HG02852 (cell line): ENCODE measurements at regions not wholly inside any gene's neighbourhood (a gene's known extent, or its start where the extent isn't known, plus 50 kb on each side); places are given as distances from the start of the nearest gene placed in this dataset.

ENCODE experiments used
- ATAC-seq: cut with Tn5 transposase; IDR thresholded peaks from one replicate; pipeline ENCODE4 v1.9.1; 2021; ENCODE audit warnings: mild to moderate bottlenecking, moderate library complexity; ENCODE audit not compliant: unreplicated experiment

DNA sequence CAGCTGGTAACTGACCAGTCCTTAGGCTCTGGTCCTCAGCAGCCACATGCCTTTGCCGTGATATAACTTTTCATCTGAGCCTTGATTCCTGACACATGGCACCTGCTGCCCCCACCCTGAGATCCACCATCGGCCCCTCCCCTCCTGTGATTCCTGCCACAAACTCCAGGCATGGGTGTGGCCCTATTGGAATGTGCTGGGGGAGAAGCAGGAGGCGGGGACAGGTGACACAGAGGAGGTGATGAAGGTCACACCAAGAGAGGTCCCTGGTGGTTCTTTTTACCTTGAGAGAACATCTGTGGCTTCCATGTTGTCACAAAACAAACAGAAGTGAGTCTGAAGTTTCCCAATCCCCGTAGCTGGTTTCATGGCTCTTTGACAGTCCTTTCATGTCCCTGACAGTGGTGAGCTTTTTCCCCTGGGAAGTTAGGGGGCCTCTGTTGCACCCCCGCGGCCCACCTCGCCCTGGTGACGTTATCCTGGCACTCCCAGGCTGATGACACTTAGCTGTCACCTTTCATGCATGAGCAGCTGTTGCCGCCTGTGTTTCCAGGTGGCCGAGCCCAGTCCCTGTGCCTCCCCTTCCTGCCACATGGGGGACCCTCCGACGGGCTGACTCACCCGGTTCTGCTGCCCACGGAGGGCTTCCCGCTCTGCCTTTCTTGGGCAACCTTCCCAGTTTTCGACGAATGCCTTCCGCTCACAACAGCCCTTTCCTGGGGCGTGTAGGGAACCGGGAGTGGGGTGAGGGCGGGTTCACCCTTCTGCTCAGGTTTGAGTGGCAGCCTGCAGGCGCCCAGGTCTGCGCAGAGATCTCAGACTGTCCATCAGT lies 66.3 kb upstream of the GLI2 start:
- no peak for ATAC-seq

DNA sequence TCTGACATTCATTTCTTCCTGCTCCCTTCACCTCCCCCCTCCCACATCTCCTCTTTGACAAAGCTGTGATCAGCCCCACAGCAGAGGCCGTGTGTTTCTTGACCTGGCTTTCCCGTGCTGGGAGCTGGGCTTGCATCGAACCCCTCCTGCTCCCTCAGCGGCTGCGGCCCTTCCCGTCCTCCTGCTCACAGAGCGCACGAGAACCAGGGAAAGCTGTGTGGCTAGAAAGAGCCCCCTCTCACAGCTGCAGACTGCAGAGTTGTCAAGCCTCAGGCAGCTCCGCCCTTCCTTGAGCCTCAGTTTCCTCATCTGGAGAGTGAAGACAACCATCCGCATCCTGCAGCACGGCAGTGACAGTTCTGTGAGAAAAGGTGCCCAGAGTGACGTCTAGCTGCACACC lies 65.7 kb upstream of the GLI2 start:
- ATAC-seq: no peak

DNA sequence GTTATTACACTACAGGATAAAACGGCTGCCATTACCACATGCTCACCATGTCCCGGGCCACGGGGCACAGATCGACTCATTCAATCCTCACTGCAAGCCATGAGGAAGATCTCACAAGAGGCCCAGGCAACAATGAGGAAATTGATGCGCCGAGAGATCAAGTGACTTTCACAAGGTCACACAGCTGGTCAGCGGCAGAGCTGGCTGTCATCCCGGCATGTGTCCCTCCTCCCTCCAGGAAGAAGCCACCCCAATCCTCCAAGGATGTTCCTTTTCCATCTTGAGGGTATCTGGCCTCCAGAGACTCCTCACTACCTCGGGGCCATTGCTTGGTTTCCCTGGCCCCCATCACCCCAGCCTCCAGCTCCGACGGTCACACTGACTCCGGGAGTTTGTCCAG lies 65.3 kb upstream of the GLI2 start:
- no peak for ATAC-seq

- no peak for ATAC-seq
Observed at GRCh38 chr2:120670771-120671480, 64.7 kb upstream of the GLI2 start.

DNA sequence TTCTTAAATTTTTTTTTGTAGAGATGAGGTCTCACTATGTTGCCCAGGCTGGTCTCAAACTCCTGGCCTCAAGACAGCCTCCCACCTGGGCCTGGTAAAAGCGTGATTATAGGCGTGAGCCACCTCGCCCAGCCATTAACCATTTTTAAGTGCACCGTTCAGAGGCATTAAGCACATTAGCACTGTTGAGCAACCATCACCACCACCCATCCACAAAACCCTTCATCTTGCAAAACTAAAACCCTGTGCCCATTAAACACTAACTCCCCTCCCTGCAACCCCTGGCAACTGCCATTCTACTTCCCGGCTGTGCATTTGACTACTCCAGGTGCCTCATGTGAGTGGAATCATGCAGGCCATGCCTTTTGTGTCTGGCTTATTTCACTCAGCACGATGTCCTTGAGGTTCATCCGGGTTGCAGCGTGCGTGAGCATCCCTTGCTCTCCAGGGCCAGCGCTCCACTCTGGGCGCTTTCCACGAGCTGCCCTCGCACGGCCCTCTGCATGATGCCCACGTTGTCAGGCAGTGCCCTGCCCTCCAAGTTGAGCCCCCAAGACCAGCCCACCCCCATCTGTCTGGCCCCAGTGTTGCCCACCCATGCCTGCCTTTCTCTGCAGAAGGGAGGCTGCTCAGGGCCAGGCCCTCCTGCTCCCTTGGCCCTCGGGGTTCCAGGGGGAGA lies 63.0 kb upstream of the GLI2 start:
- no peak for ATAC-seq

DNA sequence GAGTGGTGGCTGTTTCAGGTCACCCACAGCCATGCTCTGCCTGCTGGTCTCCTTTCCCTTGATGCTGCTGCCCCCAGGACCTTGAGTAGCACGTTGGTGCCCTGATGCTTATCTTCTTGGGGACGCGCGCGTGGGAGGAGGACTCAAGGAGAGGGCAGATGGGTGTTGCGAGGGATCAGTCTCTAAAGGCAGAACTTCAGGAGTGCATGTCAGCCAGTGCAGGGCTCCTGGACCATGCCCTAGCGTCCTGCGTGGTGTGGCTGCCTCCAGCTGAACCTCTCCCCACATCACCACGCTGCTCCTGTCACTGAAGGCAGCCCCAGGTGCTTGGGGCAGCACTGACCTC lies 62.5 kb upstream of the GLI2 start:
- ATAC-seq: no peak

DNA sequence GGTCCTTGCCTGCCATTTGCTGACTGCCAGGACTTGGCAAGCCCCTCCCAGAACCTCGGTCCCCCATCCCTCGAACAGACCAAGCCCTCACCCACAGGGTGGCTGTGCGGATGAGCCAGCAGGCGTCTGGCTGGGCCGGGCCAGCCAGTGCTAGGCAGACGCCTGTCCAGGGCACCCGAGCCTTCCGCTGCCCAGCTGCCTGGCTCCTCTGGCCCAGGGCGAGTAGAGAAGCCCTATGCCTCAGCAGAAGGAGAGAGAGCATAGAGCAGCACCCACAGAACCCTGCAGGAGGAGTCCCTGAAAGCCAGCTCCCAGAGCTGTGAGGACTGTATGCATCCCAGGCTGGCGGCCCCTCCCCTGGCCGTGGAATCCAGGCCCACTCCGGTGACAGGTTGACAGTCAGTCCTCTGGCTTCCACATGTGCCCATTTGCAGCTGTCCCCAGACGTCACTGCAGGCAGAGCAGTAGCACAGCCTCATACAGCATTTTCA lies 62.1 kb upstream of the GLI2 start:
- ATAC-seq: no peak

DNA sequence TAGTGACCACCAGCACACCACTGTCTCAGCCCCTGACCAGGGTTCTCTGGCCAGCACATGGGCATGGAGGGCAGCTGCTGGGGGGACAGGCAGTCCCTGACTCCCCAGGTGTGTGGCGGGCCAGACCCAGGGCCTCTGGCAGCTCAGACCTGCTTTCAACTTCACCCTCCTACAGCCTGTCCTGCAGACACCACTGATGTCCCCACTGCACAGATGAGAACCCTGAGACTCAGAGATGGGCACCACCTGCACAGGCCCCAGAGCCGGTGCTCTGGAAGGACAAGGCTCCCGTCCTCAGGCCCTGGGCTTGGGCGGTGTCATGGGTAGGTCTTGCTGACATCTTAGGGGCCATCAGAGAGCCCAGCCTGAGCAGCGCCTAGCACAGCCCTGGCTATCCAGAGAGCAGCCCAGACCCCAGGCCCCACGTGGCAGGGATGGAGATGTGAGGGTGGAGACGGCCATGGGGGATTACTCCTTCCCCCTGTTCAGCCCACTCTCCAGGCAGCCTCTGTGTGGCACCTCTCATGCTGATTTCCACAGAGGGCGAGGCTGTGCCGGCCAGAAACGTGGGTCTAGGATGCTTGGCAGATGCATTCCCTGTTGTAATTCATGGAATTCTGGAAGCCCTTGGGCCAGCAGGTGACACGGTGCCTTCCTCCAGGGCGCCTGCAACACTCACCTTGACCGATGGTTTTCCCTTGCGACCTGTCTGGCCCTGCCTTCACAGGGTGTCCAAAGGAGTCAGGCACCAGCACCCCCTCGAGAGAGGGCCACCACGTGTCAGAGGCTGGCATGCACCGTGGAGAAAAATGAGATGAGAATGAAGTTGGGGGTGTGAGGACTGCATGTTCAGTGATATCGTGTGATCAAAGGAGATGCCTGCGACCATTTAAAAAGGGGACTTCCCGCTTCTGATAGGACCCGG lies 61.2 kb upstream of the GLI2 start:
- ATAC-seq: no peak

DNA sequence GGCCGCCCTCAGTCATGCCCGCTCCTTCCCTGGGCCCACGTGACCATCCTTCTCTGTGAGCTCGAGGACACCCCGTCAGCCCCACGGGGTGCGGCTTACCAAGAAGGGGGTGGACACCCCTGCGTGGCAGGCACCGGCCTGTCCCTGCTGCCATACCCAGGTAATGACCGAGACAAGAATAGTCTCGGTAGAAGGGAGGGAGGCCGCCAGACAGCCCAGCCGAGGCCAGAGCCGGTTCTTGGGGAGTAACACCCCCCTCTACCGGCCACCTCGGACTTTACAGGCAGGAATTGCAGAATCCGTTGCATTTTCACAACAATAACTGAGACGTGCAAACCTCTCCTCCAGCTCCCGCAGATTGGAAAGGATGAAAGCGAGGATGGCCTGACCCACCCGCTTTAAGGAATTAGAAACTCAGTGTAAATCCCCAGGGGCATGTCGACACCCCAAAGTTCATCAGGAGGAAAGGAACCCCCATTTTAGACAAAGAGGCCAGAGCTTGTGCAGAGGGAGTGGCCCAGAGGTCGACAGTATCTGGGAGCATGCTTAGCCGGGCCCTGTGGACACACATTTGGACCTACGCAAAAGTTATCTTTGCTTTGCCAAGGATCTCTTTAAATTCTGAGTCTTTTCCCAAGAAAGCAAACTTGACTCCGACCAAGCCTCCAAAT lies 60.1 kb upstream of the GLI2 start:
- peak; percentile 58 for ATAC-seq

DNA sequence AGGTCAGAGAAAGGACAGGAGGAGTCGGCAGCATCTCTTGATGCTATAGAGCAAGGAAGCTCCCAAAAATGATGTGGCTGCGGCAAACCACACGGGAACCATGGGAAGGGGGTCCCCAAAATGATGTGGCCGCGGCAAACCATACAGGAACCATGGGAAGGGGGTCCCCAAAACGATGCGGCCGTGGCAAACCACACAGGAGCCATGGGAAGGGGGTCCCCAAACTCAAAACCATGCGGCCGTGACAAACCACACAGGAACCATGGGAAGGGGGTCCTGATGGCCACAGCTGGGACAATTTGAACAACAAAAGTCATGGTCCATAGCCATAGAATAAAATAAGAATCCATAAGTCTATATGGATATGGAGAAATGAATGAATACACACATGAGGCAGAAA lies 58.4 kb upstream of the GLI2 start:
- ATAC-seq: no peak

DNA sequence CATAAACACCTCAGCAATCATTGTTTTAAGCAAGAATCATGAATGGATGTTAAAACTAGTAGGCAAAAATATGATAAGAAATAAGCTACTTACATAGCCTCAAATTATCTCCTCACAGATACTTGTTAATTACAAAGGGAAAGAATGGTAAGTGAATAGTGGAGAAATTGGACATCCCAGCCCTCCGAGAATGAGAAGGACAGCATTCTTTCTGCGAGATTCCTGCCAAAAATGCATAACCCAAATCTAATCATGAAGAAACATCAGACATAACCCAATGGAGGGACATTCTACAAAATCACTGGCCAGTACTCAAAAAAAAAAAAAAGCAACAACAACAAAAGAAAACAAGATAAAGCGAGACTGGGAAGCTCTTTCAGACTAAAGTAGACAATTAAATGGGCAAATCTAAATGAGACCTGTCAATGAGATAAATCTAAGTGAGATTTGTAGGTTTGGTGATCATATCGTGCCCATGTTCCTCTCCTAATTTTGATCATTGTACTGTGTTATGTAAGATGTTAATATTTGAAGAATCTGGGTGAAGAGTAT lies 57.9 kb upstream of the GLI2 start:
- no peak for ATAC-seq

GRCh38 chr2:120678251-120678650 lies 57.4 kb upstream of the GLI2 start:
- no peak for ATAC-seq

DNA sequence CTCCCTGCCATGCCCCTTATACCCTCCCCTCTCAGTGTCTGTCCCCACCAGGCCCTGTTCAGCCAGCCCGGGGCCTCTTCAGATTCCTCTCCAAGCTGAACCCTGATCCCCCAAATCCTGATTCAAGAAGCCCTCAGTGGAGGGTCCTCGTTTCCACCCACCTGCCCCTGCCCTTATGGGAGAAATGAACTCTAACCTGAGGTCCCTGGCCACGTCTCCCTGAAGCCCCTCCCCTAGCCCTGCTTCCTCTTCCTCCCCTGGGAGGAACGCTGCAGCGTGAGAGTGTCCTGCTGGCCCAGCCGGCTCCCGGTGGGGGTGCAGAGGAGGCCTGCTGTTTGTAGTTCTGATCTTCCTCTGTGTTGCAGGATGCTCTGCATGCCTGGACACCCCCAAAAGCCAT lies 56.7 kb upstream of the GLI2 start:
- no peak for ATAC-seq

DNA sequence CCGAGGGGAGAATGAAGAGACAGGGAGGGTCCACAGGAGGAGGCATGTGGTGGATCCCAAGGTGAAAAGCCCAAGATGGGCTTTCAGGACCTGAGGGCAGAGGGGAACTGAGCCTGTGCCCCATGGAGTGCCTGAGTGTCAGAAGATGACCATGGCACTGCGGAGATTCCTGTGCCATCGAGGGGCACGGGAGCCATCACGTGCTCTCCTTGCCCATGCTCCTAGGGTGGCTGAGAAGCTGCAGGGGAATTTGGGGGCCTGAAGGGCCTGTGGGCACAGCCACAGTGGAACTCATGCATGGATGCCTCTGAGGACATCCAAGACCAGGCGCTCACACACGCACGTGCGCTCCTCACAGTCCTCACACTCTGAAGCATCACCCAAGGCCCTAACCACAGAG lies 56.1 kb upstream of the GLI2 start:
- ATAC-seq: no peak

- ATAC-seq: peak; percentile 65
Observed at GRCh38 chr2:120680136-120680761, 55.4 kb upstream of the GLI2 start.

- no peak for ATAC-seq
Observed at GRCh38 chr2:120681181-120681580, 54.5 kb upstream of the GLI2 start.

DNA sequence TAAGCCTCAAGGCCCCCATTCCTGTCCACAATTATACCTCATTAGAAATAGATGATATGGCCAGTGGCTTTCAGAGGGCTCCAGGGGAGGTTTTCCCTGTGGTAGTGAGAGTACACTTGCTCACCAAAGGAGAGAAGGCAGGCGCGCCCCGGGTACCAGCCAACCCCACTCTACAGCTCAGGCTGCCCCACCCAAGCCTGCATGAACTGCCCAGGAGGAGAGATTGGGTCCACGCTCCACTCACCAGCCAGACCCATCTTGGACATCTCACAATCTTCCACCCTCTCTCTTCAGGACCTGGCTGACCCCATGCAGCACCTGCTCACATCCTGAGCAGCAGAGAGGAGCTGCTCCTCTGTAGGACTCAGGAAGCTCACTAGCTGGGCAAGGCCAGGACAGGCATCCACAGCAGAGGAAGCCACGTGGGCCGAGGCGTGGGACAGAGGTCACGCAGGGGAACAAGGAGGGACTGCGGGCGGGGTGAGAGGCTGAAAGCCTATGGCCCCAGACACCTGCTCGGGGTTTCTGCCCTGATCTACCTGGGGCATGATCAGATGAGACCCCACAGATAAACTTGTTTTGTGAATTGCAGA lies 53.9 kb upstream of the GLI2 start:
- no peak for ATAC-seq

- no peak for ATAC-seq
Observed at GRCh38 chr2:120682654-120683053, 53.0 kb upstream of the GLI2 start.

DNA sequence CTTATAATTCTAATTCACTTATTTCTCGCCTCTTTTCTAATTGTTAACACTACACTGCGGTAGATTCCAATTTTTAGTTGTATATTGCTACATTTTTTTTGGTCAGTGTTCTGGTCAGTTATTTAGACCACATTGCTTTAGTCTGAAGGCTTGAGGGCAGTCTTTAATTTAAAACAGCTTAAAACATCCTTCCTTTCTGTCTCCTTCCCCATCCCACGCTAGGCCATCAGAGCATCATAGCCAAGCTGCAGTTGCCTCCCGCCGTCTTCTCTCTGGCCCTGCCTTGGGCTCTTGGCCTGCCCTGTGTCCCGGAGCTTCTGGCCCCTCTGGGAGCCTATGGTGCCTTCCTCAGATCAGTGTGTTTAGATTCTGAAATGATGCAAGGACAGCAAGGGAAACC lies 52.6 kb upstream of the GLI2 start:
- ATAC-seq: no peak
